CD14-positive monocyte (primary cell): ENCODE measurements at regions not wholly inside any gene's neighbourhood (a gene's known extent, or its start where the extent isn't known, plus 50 kb on each side); places are given as distances from the start of the nearest gene placed in this dataset.

Experiments
- DNase-seq, 3 donors: peaks; one replicate each; pipeline ENCODE4 v3.0.0-alpha.2; 2011 to 2022
- H2AFZ ChIP-seq: 2 replicates; pipeline ENCODE4 v1.6.0; 2012; ENCODE audit warnings: mild to moderate bottlenecking, low read depth, low read length, inconsistent platforms; ENCODE audit not compliant: insufficient read depth, poor library complexity, severe bottlenecking
- H3K27ac ChIP-seq, 2 donors: 1 replicate in 1 of 2; 2 replicates in 1 of 2; pipeline ENCODE4 v1.5.1; 2012 to 2013; ENCODE audit warnings: low read length in 2 of 2, control low read depth in 1 of 2, inconsistent platforms in 1 of 2, low read depth in 1 of 2, mild to moderate bottlenecking in 1 of 2
- H3K27me3 ChIP-seq, 2 donors: one replicate each; pipeline versions ENCODE4 v1.6.0 to v1.6.1; 2011 to 2013; ENCODE audit warnings: low read length in 2 of 2; ENCODE audit not compliant: control insufficient read depth in 2 of 2, insufficient read depth in 2 of 2
- H3K36me3 ChIP-seq, 2 donors: replicated peaks in 1 of 2; 1 replicate in 1 of 2; 2 replicates in 1 of 2; pipeline versions ENCODE4 v1.5.1 to v1.6.1; 2012 to 2013; ENCODE audit warnings: low read length in 2 of 2, control low read depth in 1 of 2, inconsistent platforms in 1 of 2, mild to moderate bottlenecking in 1 of 2; ENCODE audit not compliant: insufficient read depth in 2 of 2, control insufficient read depth in 1 of 2
- H3K4me1 ChIP-seq, 2 donors: 1 replicate in 1 of 2; 2 replicates in 1 of 2; pipeline versions ENCODE4 v1.5.1 to v1.6.1; 2012 to 2013; ENCODE audit warnings: low read length in 2 of 2, control low read depth in 1 of 2, inconsistent platforms in 1 of 2, mild to moderate bottlenecking in 1 of 2, moderate library complexity in 1 of 2; ENCODE audit not compliant: insufficient read depth in 2 of 2, control insufficient read depth in 1 of 2
- H3K4me2 ChIP-seq: replicated peaks from 2 replicates; pipeline ENCODE3; 2012; ENCODE audit warnings: low read length, moderate library complexity, mild to moderate bottlenecking; ENCODE audit not compliant: poor library complexity, severe bottlenecking; ENCODE audit errors: extremely low read depth
- H3K4me3 ChIP-seq, 3 experiments: fragments of 200-600 bp in 1 of 3; sonication (generic) in 1 of 3; replicated peaks in 1 of 3; 1 replicate in 2 of 3; 2 replicates in 1 of 3; pipeline ENCODE4 v1.5.1; 2011 to 2013; ENCODE audit warnings: low read length in 3 of 3, mild to moderate bottlenecking in 3 of 3, control low read depth in 2 of 3, low read depth in 2 of 3, inconsistent platforms in 1 of 3, moderate library complexity in 1 of 3
- H3K79me2 ChIP-seq: 2 replicates; pipeline ENCODE4 v1.6.0; 2012; ENCODE audit warnings: mild to moderate bottlenecking, control low read depth, inconsistent platforms, low read length, moderate library complexity; ENCODE audit not compliant: insufficient read depth
- H3K9ac ChIP-seq: 2 replicates; pipeline ENCODE4 v1.6.0; 2017; ENCODE audit warnings: low read length, mild to moderate bottlenecking; ENCODE audit not compliant: insufficient read depth, poor library complexity, severe bottlenecking
- H3K9me3 ChIP-seq, 2 donors: replicated peaks in 1 of 2; 1 replicate in 1 of 2; 2 replicates in 1 of 2; pipeline versions ENCODE4 v1.5.1 to v1.6.1; 2012 to 2013; ENCODE audit warnings: low read length in 2 of 2, control low read depth in 1 of 2; ENCODE audit not compliant: control insufficient read depth in 1 of 2, insufficient read depth in 1 of 2
- H4K20me1 ChIP-seq: 2 replicates; pipeline ENCODE4 v1.6.0; 2012; ENCODE audit warnings: mild to moderate bottlenecking, low read length, control low read depth, moderate library complexity; ENCODE audit not compliant: insufficient read depth
- H3K27ac Mint-ChIP-seq, 7 donors: one replicate each; pipeline ENCODE4 v1.8.0; 2020; ENCODE audit warnings: mild to moderate bottlenecking in 7 of 7, mixed read lengths in 7 of 7, moderate library complexity in 6 of 7, inconsistent platforms in 2 of 7
- H3K27me3 Mint-ChIP-seq, 3 donors: one replicate each; pipeline ENCODE4 v1.8.0; 2021 to 2022; ENCODE audit warnings: low read depth in 3 of 3, mild to moderate bottlenecking in 3 of 3, mixed read lengths in 3 of 3, moderate library complexity in 3 of 3, inconsistent platforms in 1 of 3
- H3K36me3 Mint-ChIP-seq, 2 donors: one replicate each; pipeline ENCODE4 v1.8.0; 2020; ENCODE audit warnings: mixed read lengths in 2 of 2, inconsistent platforms in 1 of 2, mild to moderate bottlenecking in 1 of 2
- H3K4me1 Mint-ChIP-seq: one replicate; pipeline ENCODE4 v1.8.0; 2020; ENCODE audit warnings: mild to moderate bottlenecking, mixed read lengths
- H3K4me3 Mint-ChIP-seq, 2 donors: one replicate each; pipeline ENCODE4 v1.8.0; 2020; ENCODE audit warnings: mild to moderate bottlenecking in 2 of 2, mixed read lengths in 2 of 2, moderate library complexity in 1 of 2
- H3K9me3 Mint-ChIP-seq, 7 donors: one replicate each; pipeline ENCODE4 v1.8.0; 2020 to 2022; ENCODE audit warnings: mixed read lengths in 7 of 7, mild to moderate bottlenecking in 6 of 7, moderate library complexity in 6 of 7, inconsistent platforms in 2 of 7
- CTCF ChIP-seq: fragments of 200-600 bp; IDR thresholded peaks from one replicate; pipeline ENCODE4 v1.8.0; 2022; ENCODE audit warnings: antibody characterized with exemption, mild to moderate bottlenecking
- intact Hi-C, 2 donors: fragments of 100-400 bp; cut with micrococcal nuclease; formaldehyde crosslinking; loops; one replicate each; pipeline versions ENCODE4 v1.15.0 to v1.15.1; 2023

GRCh38 chr4:148530114-148530513 is 87.9 kb upstream of the NR3C2 start:
- no peaks in the 10 kb centered on the region for H3K79me2 ChIP-seq
- intact Hi-C loops = no loop called here
- Mint-ChIP-seq H3K36me3 (no peaks in the 10 kb centered on the region), H3K4me1 (no peaks in the 10 kb centered on the region), H3K27ac (no peak overlapping the region), H3K27me3 (peaks cover 0 to 3% (median 2%) of the 10 kb centered on the region in 3 donors), H3K4me3 (no peak overlapping the region), H3K9me3 (peaks cover 12 to 29% (median 20%) of the 10 kb centered on the region in 7 donors)
- peaks cover 10 to 13% of the 10 kb centered on the region in 2 donors for H3K9me3 ChIP-seq
- no peak for DNase-seq
- no peak overlapping the region for H3K4me2 ChIP-seq
- no peak overlapping the region for H3K27ac ChIP-seq
- no peak overlapping the region for H3K9ac ChIP-seq
- no peaks in the 10 kb centered on the region for H3K4me1 ChIP-seq
- H3K27me3 ChIP-seq = no peaks in the 10 kb centered on the region
- TF ChIP-seq CTCF = no peak
- H4K20me1 ChIP-seq = no peaks in the 10 kb centered on the region
- H2AFZ ChIP-seq = no peak overlapping the region
- no peak overlapping the region for H3K4me3 ChIP-seq
- H3K36me3 ChIP-seq = no peaks in the 10 kb centered on the region

GRCh38 chr4:148527571-148527970 is 85.4 kb upstream of the NR3C2 start:
- DNase-seq = no peak
- Histone ChIP-seq H4K20me1 (no peaks in the 10 kb centered on the region), H3K9me3 (peaks cover 3 to 7% of the 10 kb centered on the region in 2 donors), H3K27me3 (no peaks in the 10 kb centered on the region), H3K4me3 (no peak overlapping the region), H3K9ac (no peak overlapping the region), H3K4me1 (no peaks in the 10 kb centered on the region), H3K36me3 (no peaks in the 10 kb centered on the region), H3K27ac (no peak overlapping the region), H3K4me2 (no peak overlapping the region), H2AFZ (no peak overlapping the region), H3K79me2 (no peaks in the 10 kb centered on the region)
- TF ChIP-seq CTCF = no peak
- Mint-ChIP-seq H3K9me3 (peaks cover 3 to 15% (median 8%) of the 10 kb centered on the region in 7 donors), H3K27me3 (peaks cover 0 to 2% (median 0%) of the 10 kb centered on the region in 3 donors), H3K4me3 (no peak overlapping the region), H3K27ac (no peak overlapping the region), H3K4me1 (no peaks in the 10 kb centered on the region), H3K36me3 (no peaks in the 10 kb centered on the region)
- intact Hi-C loops = no loop called here
